HEK293 (cell line): ENCODE measurements at regions not wholly inside any gene's neighbourhood (a gene's known extent, or its start where the extent isn't known, plus 50 kb on each side); places are given as distances from the start of the nearest gene placed in this dataset.

Experiments used
- AEBP2 ChIP-seq: fragments of 450-650 bp; formaldehyde crosslinking; IDR thresholded peaks from 2 replicates; pipeline ENCODE4 v1.5.1; 2016; ENCODE audit warnings: missing biosample characterization, missing genetic modification characterization, borderline replicate concordance
- HOXC10 ChIP-seq: sonication (generic); formaldehyde crosslinking; IDR thresholded peaks from 2 replicates; pipeline ENCODE4 v1.8.1; 2023; ENCODE audit warnings: mild to moderate bottlenecking, missing genetic modification reagents
- IKZF3 ChIP-seq: fragments of 450-650 bp; IDR thresholded peaks from 2 replicates; pipeline ENCODE4 v1.5.0; 2018; ENCODE audit warnings: missing biosample characterization, mild to moderate bottlenecking, missing genetic modification characterization, moderate library complexity
- TF ChIP-seq, protein P1 (sequence below): fragments of 450-650 bp; formaldehyde crosslinking; IDR thresholded peaks from 2 replicates; pipeline ENCODE4 v1.5.0; 2017; ENCODE audit warnings: missing biosample characterization, missing genetic modification characterization, borderline replicate concordance

DNA sequence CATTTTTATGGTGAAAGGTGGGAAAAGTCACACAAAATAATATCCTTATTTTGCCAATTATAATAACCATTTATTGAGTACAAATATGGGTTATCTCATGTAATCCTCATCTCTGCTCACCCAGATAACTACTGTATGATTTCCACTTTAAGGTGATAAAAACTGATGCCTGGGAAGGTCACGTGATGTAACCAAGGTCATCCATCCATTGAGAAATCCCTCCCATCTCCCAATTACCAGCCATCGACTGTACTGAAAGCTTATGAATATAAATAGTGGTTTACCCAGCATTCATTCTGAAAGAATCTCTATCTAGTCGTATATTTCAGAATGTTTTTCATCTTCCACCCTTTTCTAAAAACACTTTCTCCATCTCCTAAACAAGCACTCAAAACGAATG lies 55.0 kb upstream of the IFNAR2 start (continued):
- TF ChIP-seq, protein P1, sequence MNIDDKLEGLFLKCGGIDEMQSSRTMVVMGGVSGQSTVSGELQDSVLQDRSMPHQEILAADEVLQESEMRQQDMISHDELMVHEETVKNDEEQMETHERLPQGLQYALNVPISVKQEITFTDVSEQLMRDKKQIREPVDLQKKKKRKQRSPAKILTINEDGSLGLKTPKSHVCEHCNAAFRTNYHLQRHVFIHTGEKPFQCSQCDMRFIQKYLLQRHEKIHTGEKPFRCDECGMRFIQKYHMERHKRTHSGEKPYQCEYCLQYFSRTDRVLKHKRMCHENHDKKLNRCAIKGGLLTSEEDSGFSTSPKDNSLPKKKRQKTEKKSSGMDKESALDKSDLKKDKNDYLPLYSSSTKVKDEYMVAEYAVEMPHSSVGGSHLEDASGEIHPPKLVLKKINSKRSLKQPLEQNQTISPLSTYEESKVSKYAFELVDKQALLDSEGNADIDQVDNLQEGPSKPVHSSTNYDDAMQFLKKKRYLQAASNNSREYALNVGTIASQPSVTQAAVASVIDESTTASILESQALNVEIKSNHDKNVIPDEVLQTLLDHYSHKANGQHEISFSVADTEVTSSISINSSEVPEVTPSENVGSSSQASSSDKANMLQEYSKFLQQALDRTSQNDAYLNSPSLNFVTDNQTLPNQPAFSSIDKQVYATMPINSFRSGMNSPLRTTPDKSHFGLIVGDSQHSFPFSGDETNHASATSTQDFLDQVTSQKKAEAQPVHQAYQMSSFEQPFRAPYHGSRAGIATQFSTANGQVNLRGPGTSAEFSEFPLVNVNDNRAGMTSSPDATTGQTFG (tag by site-specific recombination) = no peak
- TF ChIP-seq AEBP2 (tag by site-specific recombination) = no peak
- TF ChIP-seq IKZF3 = no peak
- no peak for TF ChIP-seq HOXC10 (CRISPR knock-in tag)
